ENCODE measurements at regions not wholly inside any gene's neighbourhood (a gene's known extent, or its start where the extent isn't known, plus 50 kb on each side); places are given as distances from the start of the nearest gene placed in this dataset.
"Not testable (repeated sequence)": the region's sequence is repeated elsewhere in the genome, so short reads cannot be mapped to it uniquely, and the experiment has no call there.

DNA sequence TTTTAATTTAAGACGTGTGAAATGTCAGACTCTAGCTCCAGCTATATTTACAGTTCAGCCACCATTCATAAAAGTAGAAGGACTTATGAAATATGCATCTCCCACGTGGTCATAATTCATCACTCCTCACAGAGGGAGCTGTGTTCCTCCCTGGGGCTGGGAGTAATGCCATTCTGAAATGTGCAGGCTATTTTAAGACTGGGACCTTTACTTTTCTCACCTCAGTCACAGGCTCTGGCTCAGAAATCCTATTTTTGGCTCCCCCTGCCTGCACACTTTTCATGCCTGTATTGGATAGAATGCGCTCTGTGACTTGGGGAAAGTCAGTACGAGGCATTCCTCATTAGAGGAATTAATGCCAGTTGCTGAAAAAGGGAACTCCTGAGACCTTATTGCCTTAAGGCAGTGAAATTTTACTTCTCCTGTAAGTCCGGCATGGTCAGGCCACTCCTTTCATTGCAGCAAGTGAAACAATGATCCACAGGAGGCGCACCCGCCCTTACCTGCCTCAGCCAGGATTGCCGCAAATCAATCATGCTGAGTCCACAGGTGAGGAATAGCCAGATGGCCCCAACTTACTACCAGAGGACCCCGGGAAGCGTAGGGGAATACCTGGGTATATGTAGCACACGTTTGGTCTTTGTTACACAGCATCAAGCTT, 1133.2 kb upstream of the TMEM132C start:
- in situ Hi-C loops (cut with MboI; ENCODE audit: low pct_unique_long_range_greater_than_20kb, low sequenced_read_pairs, unreplicated experiment) = no loop called here
- no peak for DNase-seq (ENCODE audit: low spot score)
- no peak for TF ChIP-seq CTCF (IDR thresholded peaks at IDR 0.05; ENCODE audit: extremely low read depth, insufficient read depth, missing control alignments)

- DNase-seq (ENCODE audit: low spot score); in situ Hi-C loops (cut with MboI; ENCODE audit: low pct_unique_long_range_greater_than_20kb, low sequenced_read_pairs, unreplicated experiment): not testable (repeated sequence)
Observed at GRCh38 chr12:127140864-127141484, 1126.0 kb upstream of the TMEM132C start.

DNA sequence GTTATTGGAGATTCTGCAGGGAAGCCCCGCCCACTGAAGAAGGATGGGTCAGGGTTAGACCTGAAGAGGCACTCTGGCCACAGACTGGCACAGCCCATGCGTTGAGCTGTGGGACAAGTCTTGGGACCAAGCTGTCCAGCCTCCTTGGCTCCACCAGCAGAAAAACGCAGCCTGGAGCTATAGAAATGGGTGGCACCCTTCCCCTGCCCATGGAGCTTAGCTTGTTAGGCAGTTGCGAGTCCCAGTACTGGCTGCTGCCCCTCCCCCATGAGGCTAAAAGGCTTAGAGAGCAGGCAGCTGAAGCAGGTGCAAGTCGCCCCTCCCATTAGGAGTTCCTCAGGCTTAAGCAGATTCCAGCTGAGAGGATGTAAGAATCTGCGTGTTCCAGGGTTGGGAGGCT, 1124.0 kb upstream of the TMEM132C start:
- no peak for TF ChIP-seq CTCF (IDR thresholded peaks at IDR 0.05; ENCODE audit: extremely low read depth, insufficient read depth, missing control alignments)
- in situ Hi-C loops (cut with MboI; ENCODE audit: low pct_unique_long_range_greater_than_20kb, low sequenced_read_pairs, unreplicated experiment) = no loop called here

DNA sequence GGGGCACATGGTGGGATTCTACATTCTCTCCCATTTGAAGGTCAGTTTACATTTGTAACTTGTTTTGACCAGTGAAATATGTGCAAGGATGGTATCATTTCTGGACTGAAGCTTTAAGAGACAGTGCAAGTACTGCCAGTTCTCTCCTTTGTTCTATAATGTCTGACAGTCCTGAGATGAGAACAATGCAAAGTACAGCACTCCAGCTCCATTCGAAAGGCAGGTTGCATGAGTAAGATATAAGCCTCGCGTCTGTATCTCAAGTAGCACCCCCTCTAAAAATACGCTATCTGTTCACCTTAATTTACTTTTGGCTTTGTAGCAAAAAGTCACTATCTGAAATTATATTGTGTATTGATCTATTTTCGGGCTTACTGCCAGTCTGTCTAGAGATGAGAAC, 1122.2 kb upstream of the TMEM132C start:
- no peak for TF ChIP-seq CTCF (IDR thresholded peaks at IDR 0.05; ENCODE audit: extremely low read depth, insufficient read depth, missing control alignments)
- in situ Hi-C loops (cut with MboI; ENCODE audit: low pct_unique_long_range_greater_than_20kb, low sequenced_read_pairs, unreplicated experiment) = no loop called here
- no peak for DNase-seq (ENCODE audit: low spot score)

More for the DNA sequence above, 1124.0 kb upstream of the TMEM132C start:
- no peak for DNase-seq (ENCODE audit: low spot score)

- in situ Hi-C loops (cut with MboI; ENCODE audit: low pct_unique_long_range_greater_than_20kb, low sequenced_read_pairs, unreplicated experiment) = no loop called here
- no peak for DNase-seq (ENCODE audit: low spot score)
- no peak for TF ChIP-seq CTCF (IDR thresholded peaks at IDR 0.05; ENCODE audit: extremely low read depth, insufficient read depth, missing control alignments)
Observed at GRCh38 chr12:127145241-127145928, 1121.6 kb upstream of the TMEM132C start.

DNA sequence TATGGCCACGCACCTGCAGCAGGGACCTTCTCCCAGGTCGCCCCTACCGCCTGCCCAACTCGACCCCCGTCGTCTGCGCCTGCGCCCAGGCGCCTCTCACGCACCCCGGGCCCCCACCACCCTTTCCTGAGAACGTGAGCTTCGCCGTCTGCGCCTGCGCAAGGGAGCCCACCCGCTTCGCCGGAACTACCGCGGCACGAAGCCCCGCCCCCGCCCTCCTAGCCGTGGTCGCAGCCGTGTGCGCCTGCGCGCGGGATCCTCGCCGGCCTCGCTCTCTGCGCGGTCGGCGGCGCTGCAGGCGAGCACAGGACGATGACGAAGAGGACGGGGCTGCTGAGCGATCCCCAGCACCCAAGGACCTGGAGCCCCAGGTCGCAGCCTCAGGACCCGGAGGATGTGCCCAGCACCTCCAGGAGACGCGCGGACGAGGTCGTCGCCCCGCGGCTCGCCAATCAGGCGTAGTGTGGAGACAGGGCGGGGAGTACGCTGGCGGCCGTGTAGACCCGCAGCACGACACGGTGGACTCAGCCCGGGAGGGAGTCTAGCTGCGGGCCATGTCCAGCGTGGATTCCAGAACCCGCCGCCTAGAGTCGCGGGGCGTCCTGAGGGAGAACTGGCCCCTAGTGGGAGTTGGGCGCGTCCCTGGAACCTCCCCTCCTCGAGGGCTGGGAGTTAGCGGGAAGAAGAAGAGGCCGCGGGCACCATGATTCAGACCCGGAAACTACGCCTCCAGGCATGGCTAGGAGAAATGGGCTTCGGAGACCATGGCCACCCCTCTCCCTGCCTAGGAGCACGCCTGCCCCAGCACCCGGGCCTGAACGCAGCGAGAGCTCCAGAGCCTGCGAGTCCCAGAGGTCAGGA, 1120.8 kb upstream of the TMEM132C start:
- in situ Hi-C loops (cut with MboI; ENCODE audit: low pct_unique_long_range_greater_than_20kb, low sequenced_read_pairs, unreplicated experiment) = no loop called here
- DNase-seq (ENCODE audit: low spot score) = no peak
- no peak for TF ChIP-seq CTCF (IDR thresholded peaks at IDR 0.05; ENCODE audit: extremely low read depth, insufficient read depth, missing control alignments)

Measured in GM13977 (cell line).